Pancreas (tissue), 10 donors: ENCODE measurements at regions not wholly inside any gene's neighbourhood (a gene's known extent, or its start where the extent isn't known, plus 50 kb on each side); places are given as distances from the start of the nearest gene placed in this dataset.

Source experiments
- ATAC-seq, 4 donors: fragments of 200-7000 bp; cut with Tn5 transposase; one replicate each; pipeline versions ENCODE4 v1.8.0 to v1.9.1; 2020; ENCODE audit warnings: mild to moderate bottlenecking in 4 of 4, moderate library complexity in 4 of 4
- DNase-seq, 6 donors: peaks; one replicate each; pipeline ENCODE4 v3.0.0-alpha.2; 2020
- FAIRE-seq: peaks from 2 replicates; lab custom pipeline; 2012; peaks lifted over from hg19 to GRCh38; lab: Jason Lieb, UNC
- H3K27ac ChIP-seq, 4 donors: fragments of 200-600 bp; sonication (generic); 1 replicate in 3 of 4; 2 replicates in 1 of 4; pipeline versions ENCODE4 v1.5.0 to v1.8.0; 2020
- H3K27me3 ChIP-seq, 4 donors: fragments of 200-600 bp; one replicate each; pipeline ENCODE4 v1.8.0; 2021
- H3K36me3 ChIP-seq, 3 donors: fragments of 200-600 bp; sonication (generic) in 1 of 3; one replicate each; pipeline versions ENCODE4 v1.5.0 to v1.8.0; 2020 to 2021
- H3K4me1 ChIP-seq, 3 donors: fragments of 200-600 bp; one replicate each; pipeline ENCODE4 v1.8.0; 2021
- H3K4me3 ChIP-seq, 4 donors: fragments of 200-600 bp; sonication (generic) in 2 of 4; one replicate each; pipeline versions ENCODE4 v1.5.0 to v1.8.0; 2020 to 2021
- H3K9me3 ChIP-seq, 4 donors: fragments of 200-600 bp; one replicate each; pipeline ENCODE4 v1.8.0; 2021
- WGBS, 2 donors: extraction: QIAGEN DNeasy Blood & Tissue Kit; methylation state at CpG; one replicate each; pipeline ENCODE4 v1.1.7; 2013; 5-methylcytosine and 5-hydroxymethylcytosine counted together
- intact Hi-C, 3 donors: fragments of 100-400 bp; cut with DNase I; formaldehyde crosslinking; loops; one replicate each; pipeline versions ENCODE4 v1.11.1 to v1.14.2; 2022
- TF ChIP-seq, protein P1 (sequence below), 4 donors: fragments of 200-600 bp; sonication (generic) in 3 of 4; IDR thresholded peaks; one replicate each; pipeline versions ENCODE4 v1.5.0 to v1.8.0; 2021; ENCODE audit warnings: antibody characterized with exemption in 4 of 4
- donor health status: healthy with polysubstance abuse.
- donor health status: DM: no; HTN: no; CAD: no; lungs with moderate emphysema.
- donor health status: DM: no; HTN: no; CAD: no.
- donor health status: control.
- donor health status: control.
- donor health status: Bipolar disorder and iron deficiency.
- donor health status: DM: yes; HTN: yes; CAD: no.
- donor health status: DM: no; HTN: no; CAD: no.
- donor health status: DM: no; HTN: no; CAD: no.
- donor health status: DM: yes; HTN: yes; CAD: no.

DNA sequence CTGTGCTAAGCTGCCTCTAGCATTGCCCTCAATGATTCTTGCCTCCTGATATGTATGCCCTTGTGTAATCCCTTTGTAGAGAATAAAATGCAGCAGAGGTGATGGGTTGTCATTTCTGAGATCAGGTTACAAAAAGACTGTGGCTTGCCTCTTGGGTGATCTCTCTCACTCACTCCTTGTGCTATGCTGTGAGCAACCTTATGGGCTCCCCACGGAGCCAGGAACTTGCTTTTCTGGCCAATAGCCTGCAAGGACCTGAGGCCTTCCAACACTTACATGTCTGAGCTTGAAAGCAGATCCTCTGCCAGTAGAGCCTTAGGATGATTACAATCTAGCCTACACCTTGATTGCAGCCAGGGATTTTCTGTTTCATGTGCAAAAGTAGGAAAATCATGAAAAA, 123.1 kb upstream of the XIRP2 start:
- TF ChIP-seq, protein P1, sequence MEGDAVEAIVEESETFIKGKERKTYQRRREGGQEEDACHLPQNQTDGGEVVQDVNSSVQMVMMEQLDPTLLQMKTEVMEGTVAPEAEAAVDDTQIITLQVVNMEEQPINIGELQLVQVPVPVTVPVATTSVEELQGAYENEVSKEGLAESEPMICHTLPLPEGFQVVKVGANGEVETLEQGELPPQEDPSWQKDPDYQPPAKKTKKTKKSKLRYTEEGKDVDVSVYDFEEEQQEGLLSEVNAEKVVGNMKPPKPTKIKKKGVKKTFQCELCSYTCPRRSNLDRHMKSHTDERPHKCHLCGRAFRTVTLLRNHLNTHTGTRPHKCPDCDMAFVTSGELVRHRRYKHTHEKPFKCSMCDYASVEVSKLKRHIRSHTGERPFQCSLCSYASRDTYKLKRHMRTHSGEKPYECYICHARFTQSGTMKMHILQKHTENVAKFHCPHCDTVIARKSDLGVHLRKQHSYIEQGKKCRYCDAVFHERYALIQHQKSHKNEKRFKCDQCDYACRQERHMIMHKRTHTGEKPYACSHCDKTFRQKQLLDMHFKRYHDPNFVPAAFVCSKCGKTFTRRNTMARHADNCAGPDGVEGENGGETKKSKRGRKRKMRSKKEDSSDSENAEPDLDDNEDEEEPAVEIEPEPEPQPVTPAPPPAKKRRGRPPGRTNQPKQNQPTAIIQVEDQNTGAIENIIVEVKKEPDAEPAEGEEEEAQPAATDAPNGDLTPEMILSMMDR (IDR thresholded peaks at IDR 0.05) = no peak
- FAIRE-seq = no peak
- Histone ChIP-seq H3K27ac (no peak overlapping the region), H3K9me3 (no peaks in the 10 kb centered on the region), H3K4me3 (no peak overlapping the region), H3K27me3 (no peaks in the 10 kb centered on the region), H3K4me1 (no peaks in the 10 kb centered on the region), H3K36me3 (no peaks in the 10 kb centered on the region)
- WGBS, 2 donors = 51 to 73% methylated on average over 1 of the region's 1 CpG
- no peak for DNase-seq
- ATAC-seq = no peak
- intact Hi-C loops = no loop called here

DNA sequence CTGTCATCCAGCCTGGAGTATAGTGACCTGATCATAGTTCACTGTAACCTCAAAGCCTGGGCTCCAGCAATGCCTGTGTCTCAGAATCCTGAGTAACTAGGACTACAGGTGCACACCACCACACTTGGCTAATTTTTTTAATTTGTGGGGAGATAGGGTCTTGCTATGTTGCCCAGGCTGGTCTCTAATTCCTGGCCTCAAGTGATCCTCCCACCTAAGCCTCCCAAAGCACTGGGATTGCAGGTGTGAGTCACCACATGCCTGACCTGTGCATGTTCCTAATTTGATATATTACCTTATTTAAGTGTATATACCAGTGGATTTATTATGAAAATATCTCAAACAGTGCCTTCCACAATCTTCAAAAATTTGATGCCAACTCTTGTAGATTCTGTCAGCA, 123.6 kb upstream of the XIRP2 start:
- FAIRE-seq (no peak), DNase-seq (no peak), ATAC-seq (no peak)
- TF ChIP-seq, protein P1 (IDR thresholded peaks at IDR 0.05) = no peak
- no peaks in the 10 kb centered on the region for H3K36me3 ChIP-seq
- no peak overlapping the region for H3K4me3 ChIP-seq
- no peaks in the 10 kb centered on the region for H3K27me3 ChIP-seq
- no peak overlapping the region for H3K27ac ChIP-seq
- no peaks in the 10 kb centered on the region for H3K9me3 ChIP-seq
- H3K4me1 ChIP-seq = no peaks in the 10 kb centered on the region
- intact Hi-C loops = no loop called here

DNA sequence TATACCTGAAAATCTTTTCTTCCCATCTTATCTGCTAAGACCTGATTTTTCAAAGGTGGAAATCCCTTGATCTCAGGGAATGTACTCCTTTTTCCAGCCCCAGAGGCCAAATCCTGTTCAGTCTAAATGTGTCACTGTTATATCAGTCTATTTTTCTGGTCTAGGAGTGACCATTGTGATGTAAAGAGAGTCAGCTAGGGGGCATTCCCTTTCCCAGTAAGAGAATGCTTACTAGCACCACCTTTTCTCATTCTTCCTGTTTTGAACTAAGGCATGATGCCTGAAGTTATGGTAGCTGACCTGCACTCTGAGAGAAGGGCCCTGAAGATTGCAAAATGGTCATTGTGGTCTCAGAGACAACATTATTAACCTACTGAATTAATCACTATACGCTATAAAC, 124.1 kb upstream of the XIRP2 start:
- intact Hi-C loops = no loop called here
- no peaks in the 10 kb centered on the region for H3K9me3 ChIP-seq
- TF ChIP-seq, protein P1 (IDR thresholded peaks at IDR 0.05) = no peak
- no peaks in the 10 kb centered on the region for H3K36me3 ChIP-seq
- H3K4me1 ChIP-seq = no peaks in the 10 kb centered on the region
- H3K27me3 ChIP-seq = no peaks in the 10 kb centered on the region
- 90 to 97% methylated on average over 1 of the region's 1 CpG for WGBS, 2 donors
- H3K27ac ChIP-seq = no peak overlapping the region
- ATAC-seq (no peak), FAIRE-seq (no peak), DNase-seq (no peak)
- no peak overlapping the region for H3K4me3 ChIP-seq

DNA sequence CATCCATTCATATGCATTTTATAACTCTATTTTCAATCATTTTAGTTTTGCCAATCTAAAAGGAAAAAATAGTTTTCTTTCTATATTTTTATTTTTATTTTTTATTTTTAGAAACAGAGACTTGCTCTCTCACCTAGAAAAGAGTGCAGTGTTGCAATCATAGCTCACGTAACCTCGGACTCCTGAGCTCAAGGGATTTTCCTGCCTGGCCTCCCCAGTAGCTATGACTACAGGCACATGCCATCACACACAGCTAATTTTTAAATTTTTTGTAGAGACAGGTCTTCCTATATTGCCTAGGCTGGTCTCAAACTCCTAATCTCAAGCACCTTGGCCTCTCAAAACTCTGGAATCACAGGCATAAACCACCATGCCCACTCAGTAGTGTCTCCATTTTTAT, 125.5 kb upstream of the XIRP2 start:
- no peaks in the 10 kb centered on the region for H3K27me3 ChIP-seq
- H3K36me3 ChIP-seq = no peaks in the 10 kb centered on the region
- H3K4me3 ChIP-seq = no peak overlapping the region
- no peak for FAIRE-seq
- intact Hi-C loops = no loop called here
- no peak overlapping the region for H3K27ac ChIP-seq
- no peaks in the 10 kb centered on the region for H3K9me3 ChIP-seq
- TF ChIP-seq, protein P1 (IDR thresholded peaks at IDR 0.05) = no peak
- no peak for DNase-seq
- no peak for ATAC-seq
- WGBS, 2 donors = 87 to 94% methylated on average over 2 of the region's 2 CpGs
- H3K4me1 ChIP-seq = no peaks in the 10 kb centered on the region

DNA sequence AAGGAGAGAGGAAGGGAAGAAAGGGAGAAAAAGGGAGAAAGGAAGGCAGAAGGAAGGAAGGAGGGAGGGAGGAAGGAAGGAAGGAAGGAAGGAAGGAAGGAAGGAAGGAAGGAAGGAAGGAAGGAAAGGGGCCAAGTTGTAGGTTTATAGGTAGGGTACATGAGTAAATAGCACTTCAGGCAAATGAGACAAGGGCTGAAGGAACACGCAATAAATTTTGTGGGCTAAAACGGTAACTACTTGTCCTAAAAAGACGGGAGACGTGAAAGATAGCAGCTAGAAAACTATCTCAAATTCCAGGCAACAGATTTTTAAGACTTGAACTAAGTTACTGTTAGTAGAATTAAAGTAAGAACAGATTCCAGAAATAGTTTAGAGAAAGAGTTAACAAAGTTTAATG, 129.3 kb upstream of the XIRP2 start:
- intact Hi-C loops = no loop called here
- H3K4me1 ChIP-seq = no peaks in the 10 kb centered on the region
- no peaks in the 10 kb centered on the region for H3K9me3 ChIP-seq
- no peak for ATAC-seq
- no peak for DNase-seq
- H3K27ac ChIP-seq = no peak overlapping the region
- 78 to 89% methylated on average over 4 of the region's 4 CpGs for WGBS, 2 donors
- H3K4me3 ChIP-seq = no peak overlapping the region
- no peaks in the 10 kb centered on the region for H3K36me3 ChIP-seq
- TF ChIP-seq, protein P1 (IDR thresholded peaks at IDR 0.05) = no peak
- no peak for FAIRE-seq
- no peaks in the 10 kb centered on the region for H3K27me3 ChIP-seq
